ENCODE measurements at regions not wholly inside any gene's neighbourhood (a gene's known extent, or its start where the extent isn't known, plus 50 kb on each side); places are given as distances from the start of the nearest gene placed in this dataset.

DNA sequence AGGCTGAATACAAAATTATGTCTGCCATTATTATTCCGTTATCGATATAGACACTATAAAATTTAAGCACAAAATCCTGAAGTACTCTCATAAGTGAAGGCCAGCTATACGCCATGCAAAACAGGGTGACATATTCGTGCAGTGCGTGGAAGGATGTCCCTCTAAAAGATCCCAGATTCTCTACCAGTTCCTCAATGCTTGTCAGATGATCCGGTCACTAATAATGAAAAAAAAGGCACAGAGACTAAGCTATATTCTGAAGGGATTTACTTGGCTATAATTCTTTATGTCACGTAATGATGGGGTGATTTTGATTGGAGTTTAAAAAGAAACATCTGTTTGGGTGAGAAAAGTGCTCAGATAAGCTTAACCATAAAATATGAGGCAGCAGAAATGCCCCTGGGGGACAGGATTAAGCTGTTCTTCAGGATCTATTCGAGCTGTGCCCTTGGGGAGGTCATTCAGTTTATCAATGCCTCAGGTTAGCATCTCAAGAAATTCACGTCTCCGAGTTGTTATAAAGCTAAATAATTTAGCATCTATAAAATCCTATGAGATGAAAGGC is 229.7 kb upstream of the PITRM1 start:
- TF ChIP-seq, protein P1, sequence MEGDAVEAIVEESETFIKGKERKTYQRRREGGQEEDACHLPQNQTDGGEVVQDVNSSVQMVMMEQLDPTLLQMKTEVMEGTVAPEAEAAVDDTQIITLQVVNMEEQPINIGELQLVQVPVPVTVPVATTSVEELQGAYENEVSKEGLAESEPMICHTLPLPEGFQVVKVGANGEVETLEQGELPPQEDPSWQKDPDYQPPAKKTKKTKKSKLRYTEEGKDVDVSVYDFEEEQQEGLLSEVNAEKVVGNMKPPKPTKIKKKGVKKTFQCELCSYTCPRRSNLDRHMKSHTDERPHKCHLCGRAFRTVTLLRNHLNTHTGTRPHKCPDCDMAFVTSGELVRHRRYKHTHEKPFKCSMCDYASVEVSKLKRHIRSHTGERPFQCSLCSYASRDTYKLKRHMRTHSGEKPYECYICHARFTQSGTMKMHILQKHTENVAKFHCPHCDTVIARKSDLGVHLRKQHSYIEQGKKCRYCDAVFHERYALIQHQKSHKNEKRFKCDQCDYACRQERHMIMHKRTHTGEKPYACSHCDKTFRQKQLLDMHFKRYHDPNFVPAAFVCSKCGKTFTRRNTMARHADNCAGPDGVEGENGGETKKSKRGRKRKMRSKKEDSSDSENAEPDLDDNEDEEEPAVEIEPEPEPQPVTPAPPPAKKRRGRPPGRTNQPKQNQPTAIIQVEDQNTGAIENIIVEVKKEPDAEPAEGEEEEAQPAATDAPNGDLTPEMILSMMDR (IDR thresholded peaks at IDR 0.05): no peak
- TF ChIP-seq ZFX (IDR thresholded peaks at IDR 0.05; ENCODE audit: borderline replicate concordance): no peak

Measured in 22Rv1 (cell line).